Right lobe of liver (tissue), 6 donors: ENCODE measurements at regions not wholly inside any gene's neighbourhood (a gene's known extent, or its start where the extent isn't known, plus 50 kb on each side); places are given as distances from the start of the nearest gene placed in this dataset.

Experiments
- ATAC-seq, 4 donors: fragments of 200-7000 bp; cut with Tn5 transposase; one replicate each; pipeline ENCODE4 v1.9.1; 2020; ENCODE audit warnings: mild to moderate bottlenecking in 4 of 4, moderate library complexity in 4 of 4
- DNase-seq, 3 donors: peaks; one replicate each; pipeline ENCODE4 v3.0.0-alpha.2; 2020
- H3K27ac ChIP-seq, 3 donors: fragments of 200-600 bp; one replicate each; pipeline ENCODE4 v1.8.0; 2022
- H3K27me3 ChIP-seq, 2 donors: fragments of 200-600 bp; one replicate each; pipeline ENCODE4 v1.8.0; 2022
- H3K36me3 ChIP-seq, 4 donors: fragments of 200-600 bp; sonication (generic) in 1 of 4; one replicate each; pipeline versions ENCODE4 v1.5.1 to v1.8.0; 2017 to 2022; ENCODE audit warnings: control low read depth in 1 of 4
- H3K4me1 ChIP-seq, 4 donors: fragments of 200-600 bp; sonication (generic) in 1 of 4; one replicate each; pipeline versions ENCODE4 v1.5.1 to v1.8.0; 2017 to 2022; ENCODE audit warnings: control low read depth in 1 of 4
- H3K4me3 ChIP-seq, 3 donors: fragments of 200-600 bp; one replicate each; pipeline ENCODE4 v1.8.0; 2022
- H3K9me3 ChIP-seq, 4 donors: fragments of 200-600 bp; sonication (generic) in 1 of 4; one replicate each; pipeline versions ENCODE4 v1.5.1 to v1.8.0; 2017 to 2022; ENCODE audit warnings: control low read depth in 1 of 4
- POLR2A ChIP-seq: fragments of 450-650 bp; IDR thresholded peaks from one replicate; pipeline ENCODE4 v1.6.1; 2017; ENCODE audit warnings: antibody characterized with exemption, mild to moderate bottlenecking
- WGBS: methylation state at CpG from one replicate; pipeline ENCODE4 v1.1.6; 2018; ENCODE audit warnings: low coverage, low lambda C conversion rate; ENCODE audit not compliant: insufficient coverage; ENCODE audit errors: missing lambda C conversion rate; 5-methylcytosine and 5-hydroxymethylcytosine counted together
- intact Hi-C, 2 donors: fragments of 100-400 bp; cut with DNase I; formaldehyde crosslinking; loops; one replicate each; pipeline versions ENCODE4 v1.11.2 to v1.14.1; 2022
- TF ChIP-seq, protein P1 (sequence below), 4 donors: fragments of 200-600 bp in 3 of 4; fragments of 450-650 bp in 1 of 4; IDR thresholded peaks; one replicate each; pipeline versions ENCODE4 v1.5.1 to v1.8.0; 2016 to 2022; ENCODE audit warnings: antibody characterized with exemption in 4 of 4, mild to moderate bottlenecking in 2 of 4
- donor health status: DM: no; HTN: yes; CAD: no.
- donor health status: DM: no; HTN: no; CAD: no.
- donor health status: DM: no; HTN: no; CAD: no.
- donor health status: DM: no; HTN: yes; CAD: no.
- donor health status: DM: no; HTN: yes; CAD: no.

DNA sequence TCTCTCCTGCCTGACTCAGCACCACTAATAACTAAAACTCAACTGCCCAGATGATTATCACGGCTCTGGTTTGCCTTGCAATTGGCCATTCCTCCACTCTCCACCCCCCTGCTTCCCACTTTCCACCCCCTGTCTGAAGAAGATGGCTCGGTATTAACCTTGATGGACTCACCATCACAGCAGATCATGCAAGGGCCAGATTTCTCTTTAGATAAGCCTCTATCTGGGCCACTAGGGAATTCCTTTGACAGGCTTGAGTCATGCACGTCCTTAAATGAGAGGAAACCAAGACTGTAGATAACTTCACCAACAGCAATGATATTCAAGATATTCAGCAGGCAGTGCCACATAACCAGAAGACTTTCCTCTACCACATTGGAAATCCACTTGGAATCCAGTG is 131.1 kb upstream of the NBEA start:
- H3K4me1 ChIP-seq: no peaks in the 10 kb centered on the region
- TF ChIP-seq POLR2A: no peak
- TF ChIP-seq, protein P1, sequence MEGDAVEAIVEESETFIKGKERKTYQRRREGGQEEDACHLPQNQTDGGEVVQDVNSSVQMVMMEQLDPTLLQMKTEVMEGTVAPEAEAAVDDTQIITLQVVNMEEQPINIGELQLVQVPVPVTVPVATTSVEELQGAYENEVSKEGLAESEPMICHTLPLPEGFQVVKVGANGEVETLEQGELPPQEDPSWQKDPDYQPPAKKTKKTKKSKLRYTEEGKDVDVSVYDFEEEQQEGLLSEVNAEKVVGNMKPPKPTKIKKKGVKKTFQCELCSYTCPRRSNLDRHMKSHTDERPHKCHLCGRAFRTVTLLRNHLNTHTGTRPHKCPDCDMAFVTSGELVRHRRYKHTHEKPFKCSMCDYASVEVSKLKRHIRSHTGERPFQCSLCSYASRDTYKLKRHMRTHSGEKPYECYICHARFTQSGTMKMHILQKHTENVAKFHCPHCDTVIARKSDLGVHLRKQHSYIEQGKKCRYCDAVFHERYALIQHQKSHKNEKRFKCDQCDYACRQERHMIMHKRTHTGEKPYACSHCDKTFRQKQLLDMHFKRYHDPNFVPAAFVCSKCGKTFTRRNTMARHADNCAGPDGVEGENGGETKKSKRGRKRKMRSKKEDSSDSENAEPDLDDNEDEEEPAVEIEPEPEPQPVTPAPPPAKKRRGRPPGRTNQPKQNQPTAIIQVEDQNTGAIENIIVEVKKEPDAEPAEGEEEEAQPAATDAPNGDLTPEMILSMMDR (IDR thresholded peaks at IDR 0.05): no peak
- H3K36me3 ChIP-seq: no peaks in the 10 kb centered on the region
- H3K9me3 ChIP-seq: no peaks in the 10 kb centered on the region
- WGBS: 39% methylated on average over 3 of the region's 3 CpGs
- intact Hi-C loops: no loop called here
- no peak for ATAC-seq
- no peaks in the 10 kb centered on the region for H3K27me3 ChIP-seq
- no peak overlapping the region for H3K27ac ChIP-seq
- H3K4me3 ChIP-seq: no peak overlapping the region
- DNase-seq: no peak

DNA sequence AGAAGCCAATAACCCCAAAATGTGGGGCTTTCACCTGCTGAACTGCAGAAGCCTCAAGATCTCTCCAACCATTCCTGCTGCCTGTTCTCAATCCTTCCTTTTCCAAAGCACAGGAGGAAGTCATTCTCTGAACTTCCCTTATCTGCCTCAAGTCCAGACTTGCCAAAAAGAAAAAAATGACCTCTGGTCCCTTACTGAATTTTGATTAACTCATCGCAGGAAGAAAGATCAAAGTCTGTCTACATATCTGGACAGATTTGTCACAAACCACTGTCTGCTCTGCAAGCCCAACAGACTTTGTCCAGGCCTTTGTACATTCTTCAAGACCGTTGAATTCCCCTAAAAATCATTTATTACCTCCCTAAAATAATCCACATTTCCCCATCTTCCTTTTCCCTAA is 126.5 kb upstream of the NBEA start:
- no peaks in the 10 kb centered on the region for H3K4me1 ChIP-seq
- H3K27ac ChIP-seq: no peak overlapping the region
- WGBS: 24% methylated on average over 2 of the region's 2 CpGs
- ATAC-seq: no peak
- H3K4me3 ChIP-seq: no peak overlapping the region
- H3K36me3 ChIP-seq: no peaks in the 10 kb centered on the region
- H3K9me3 ChIP-seq: no peaks in the 10 kb centered on the region
- intact Hi-C loops: no loop called here
- no peak for DNase-seq
- no peaks in the 10 kb centered on the region for H3K27me3 ChIP-seq
- TF ChIP-seq POLR2A: no peak
- TF ChIP-seq, protein P1 (IDR thresholded peaks at IDR 0.05): no peak

DNA sequence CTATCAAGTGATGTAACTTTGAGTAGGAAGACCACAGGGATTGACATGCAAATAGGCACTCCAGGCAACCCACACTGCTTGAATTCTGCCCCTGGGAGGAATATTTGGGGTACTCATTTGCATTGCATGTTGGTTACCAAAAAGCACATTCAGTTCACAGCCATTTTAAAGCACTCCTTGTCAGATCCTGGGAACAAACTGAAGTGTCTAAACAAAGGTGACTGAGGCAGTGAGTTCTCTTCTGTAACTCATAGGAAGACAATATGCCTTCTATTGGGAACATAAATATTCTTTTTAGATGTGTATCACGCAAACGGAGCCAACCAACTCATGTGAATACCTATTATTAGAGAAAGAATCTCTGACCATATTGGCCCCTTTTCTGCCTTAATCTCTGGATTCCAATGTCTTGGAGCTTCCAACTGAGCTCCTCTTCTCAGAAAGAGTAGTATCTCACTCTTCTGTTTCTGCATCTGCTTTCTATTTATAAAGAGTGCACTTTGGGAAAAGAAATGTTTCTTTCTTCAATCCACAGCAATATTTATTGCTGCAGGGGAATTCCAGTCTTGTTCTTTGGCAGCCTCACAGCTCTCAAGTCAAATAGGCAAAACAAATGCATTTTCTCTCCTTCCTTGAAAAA is 125.7 kb upstream of the NBEA start:
- Histone ChIP-seq H3K4me1 (no peaks in the 10 kb centered on the region), H3K27me3 (no peaks in the 10 kb centered on the region), H3K9me3 (no peaks in the 10 kb centered on the region), H3K27ac (no peak overlapping the region), H3K4me3 (no peak overlapping the region), H3K36me3 (no peaks in the 10 kb centered on the region)
- intact Hi-C loops: no loop called here
- ATAC-seq (no peak), DNase-seq (no peak)
- WGBS: 42% methylated on average over 2 of the region's 2 CpGs
- TF ChIP-seq, protein P1 (IDR thresholded peaks at IDR 0.05): no peak
- no peak for TF ChIP-seq POLR2A

DNA sequence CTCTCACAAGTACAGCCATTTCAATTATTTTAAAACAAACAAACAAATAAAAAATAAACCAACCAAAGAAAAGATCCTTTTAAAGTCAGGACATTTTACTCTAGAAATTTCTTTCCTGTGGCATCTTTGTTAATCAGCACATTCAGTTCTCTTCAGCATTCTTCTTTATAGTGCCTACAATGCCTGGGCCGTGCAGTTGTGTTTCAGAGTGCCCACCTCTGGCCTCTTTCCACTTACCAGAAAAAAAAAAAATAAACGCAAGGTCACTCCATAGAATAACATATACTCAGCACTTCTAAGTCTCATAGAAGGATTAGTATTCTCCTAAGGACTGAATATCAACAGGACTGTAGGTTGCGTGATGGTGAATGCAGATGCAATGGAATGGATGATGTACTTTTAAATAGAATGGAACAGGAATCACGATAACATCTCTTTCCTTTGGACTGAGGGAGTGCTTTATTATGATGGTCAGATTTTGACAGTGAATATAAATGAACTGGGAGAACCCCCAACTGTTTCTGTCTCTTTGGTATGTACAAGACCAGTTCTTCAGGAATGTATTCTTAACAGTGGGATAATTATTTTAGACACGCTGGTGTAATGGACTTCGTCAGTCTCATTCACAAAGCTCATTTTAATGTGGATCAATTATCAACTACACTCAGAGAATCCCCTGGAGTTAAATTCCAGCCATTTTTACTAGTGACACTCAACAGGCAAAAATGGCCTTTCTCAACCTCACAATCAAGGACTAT is 125.0 kb upstream of the NBEA start:
- Histone ChIP-seq H3K27ac (no peak overlapping the region), H3K4me3 (no peak overlapping the region), H3K27me3 (no peaks in the 10 kb centered on the region), H3K9me3 (no peaks in the 10 kb centered on the region), H3K36me3 (no peaks in the 10 kb centered on the region), H3K4me1 (no peaks in the 10 kb centered on the region)
- intact Hi-C loops: no loop called here
- ATAC-seq (no peak), DNase-seq (no peak)
- TF ChIP-seq POLR2A: no peak
- TF ChIP-seq, protein P1 (IDR thresholded peaks at IDR 0.05): no peak
- 49% methylated on average over 6 of the region's 6 CpGs for WGBS
